Stimulated activated CD8-positive, alpha-beta memory T cell treated with anti-CD3 and anti-CD28 coated beads, Interleukin-15, amount 100 ng/mL, for 4 hours (primary cell): ENCODE measurements at regions not wholly inside any gene's neighbourhood (a gene's known extent, or its start where the extent isn't known, plus 50 kb on each side); places are given as distances from the start of the nearest gene placed in this dataset.
"Not testable (repeated sequence)": the region's sequence is repeated elsewhere in the genome, so short reads cannot be mapped to it uniquely, and the experiment has no call there.

Experiments
- DNase-seq, 2 donors: peaks; one replicate each; pipeline ENCODE4 v3.0.0-alpha.2; 2020; ENCODE audit warnings: low read depth in 2 of 2

- DNase-seq: not testable (repeated sequence)
Observed at GRCh38 chr15:22519213-22519612, 60.5 kb downstream of the GOLGA6L22 start.

GRCh38 chr15:22526537-22526936 lies 67.8 kb downstream of the GOLGA6L22 start:
- DNase-seq: not testable (repeated sequence)

- DNase-seq: not testable (repeated sequence)
Observed at GRCh38 chr15:22527016-22527415, 68.3 kb downstream of the GOLGA6L22 start.

- not testable (repeated sequence) for DNase-seq
Observed at GRCh38 chr15:22529200-22529599, 70.5 kb downstream of the GOLGA6L22 start.

- DNase-seq: not testable (repeated sequence)
Observed at GRCh38 chr15:22559701-22560100, 101.0 kb downstream of the GOLGA6L22 start.

GRCh38 chr15:22561716-22562115 lies 103.0 kb downstream of the GOLGA6L22 start:
- DNase-seq: not testable (repeated sequence)

GRCh38 chr15:22566510-22566909 lies 107.8 kb downstream of the GOLGA6L22 start:
- DNase-seq: not testable (repeated sequence)

GRCh38 chr15:22569486-22569885 lies 110.8 kb downstream of the GOLGA6L22 start:
- not testable (repeated sequence) for DNase-seq

- not testable (repeated sequence) for DNase-seq
Observed at GRCh38 chr15:22572152-22572735, 113.5 kb downstream of the GOLGA6L22 start.

GRCh38 chr15:22572792-22573191 lies 114.1 kb downstream of the GOLGA6L22 start:
- not testable (repeated sequence) for DNase-seq

GRCh38 chr15:22577828-22578227 lies 119.1 kb downstream of the GOLGA6L22 start:
- DNase-seq: not testable (repeated sequence)

- DNase-seq: not testable (repeated sequence)
Observed at GRCh38 chr15:22579213-22579612, 120.5 kb downstream of the GOLGA6L22 start.

- not testable (repeated sequence) for DNase-seq
Observed at GRCh38 chr15:22587391-22587790, 128.7 kb downstream of the GOLGA6L22 start.

GRCh38 chr15:22598552-22598951 lies 139.8 kb downstream of the GOLGA6L22 start:
- not testable (repeated sequence) for DNase-seq

- not testable (repeated sequence) for DNase-seq
Observed at GRCh38 chr15:22599526-22600320, 141.0 kb downstream of the GOLGA6L22 start.

GRCh38 chr15:22616976-22617375 lies 158.3 kb downstream of the GOLGA6L22 start:
- not testable (repeated sequence) for DNase-seq

GRCh38 chr15:22631789-22632188 lies 154.7 kb upstream of the NIPA1 start:
- DNase-seq: not testable (repeated sequence)

- DNase-seq: not testable (repeated sequence)
Observed at GRCh38 chr15:22639983-22640382, 146.5 kb upstream of the NIPA1 start.

- DNase-seq: not testable (repeated sequence)
Observed at GRCh38 chr15:22649458-22649857, 137.0 kb upstream of the NIPA1 start.

- DNase-seq: not testable (repeated sequence)
Observed at GRCh38 chr15:22651179-22651578, 135.3 kb upstream of the NIPA1 start.

- DNase-seq: peak in 1 of 2 donors; percentile 26
Observed at GRCh38 chr15:22664294-22665058, 122.0 kb upstream of the NIPA1 start.

- not testable (repeated sequence) for DNase-seq
Observed at GRCh38 chr15:22665059-22665702, 121.3 kb upstream of the NIPA1 start.
